Subcutaneous abdominal adipose tissue (tissue), 5 donors: ENCODE measurements at regions not wholly inside any gene's neighbourhood (a gene's known extent, or its start where the extent isn't known, plus 50 kb on each side); places are given as distances from the start of the nearest gene placed in this dataset.

Experiments used
- H3K27ac ChIP-seq: one replicate; pipeline ENCODE4 v1.7.0; 2013; ENCODE audit warnings: low read depth, mild to moderate bottlenecking, inconsistent platforms, low read length, moderate library complexity
- H3K27me3 ChIP-seq, 5 donors: one replicate each; pipeline ENCODE4 v1.7.0; 2013; ENCODE audit warnings: low read length in 5 of 5, inconsistent platforms in 1 of 5; ENCODE audit not compliant: control insufficient read depth in 5 of 5, insufficient read depth in 4 of 5
- H3K36me3 ChIP-seq, 5 donors: one replicate each; pipeline ENCODE4 v1.7.0; 2013; ENCODE audit warnings: low read length in 5 of 5; ENCODE audit not compliant: control insufficient read depth in 5 of 5, insufficient read depth in 5 of 5
- H3K4me1 ChIP-seq, 5 donors: one replicate each; pipeline ENCODE4 v1.7.0; 2013; ENCODE audit warnings: low read length in 5 of 5, mild to moderate bottlenecking in 3 of 5, moderate library complexity in 1 of 5; ENCODE audit not compliant: control insufficient read depth in 5 of 5, insufficient read depth in 5 of 5
- H3K4me3 ChIP-seq, 5 donors: one replicate each; pipeline ENCODE4 v1.7.0; 2013; ENCODE audit warnings: low read length in 5 of 5, low read depth in 1 of 5
- H3K9ac ChIP-seq, 5 donors: one replicate each; pipeline ENCODE4 v1.7.0; 2013; ENCODE audit warnings: low read length in 5 of 5, mild to moderate bottlenecking in 4 of 5, moderate library complexity in 3 of 5
- H3K9me3 ChIP-seq, 5 donors: one replicate each; pipeline ENCODE4 v1.7.0; 2013; ENCODE audit warnings: low read length in 5 of 5; ENCODE audit not compliant: control insufficient read depth in 5 of 5
- donor health status: healthy.
- donor health status: healthy.
- donor health status: healthy.
- donor health status: healthy.
- donor health status: healthy.

DNA sequence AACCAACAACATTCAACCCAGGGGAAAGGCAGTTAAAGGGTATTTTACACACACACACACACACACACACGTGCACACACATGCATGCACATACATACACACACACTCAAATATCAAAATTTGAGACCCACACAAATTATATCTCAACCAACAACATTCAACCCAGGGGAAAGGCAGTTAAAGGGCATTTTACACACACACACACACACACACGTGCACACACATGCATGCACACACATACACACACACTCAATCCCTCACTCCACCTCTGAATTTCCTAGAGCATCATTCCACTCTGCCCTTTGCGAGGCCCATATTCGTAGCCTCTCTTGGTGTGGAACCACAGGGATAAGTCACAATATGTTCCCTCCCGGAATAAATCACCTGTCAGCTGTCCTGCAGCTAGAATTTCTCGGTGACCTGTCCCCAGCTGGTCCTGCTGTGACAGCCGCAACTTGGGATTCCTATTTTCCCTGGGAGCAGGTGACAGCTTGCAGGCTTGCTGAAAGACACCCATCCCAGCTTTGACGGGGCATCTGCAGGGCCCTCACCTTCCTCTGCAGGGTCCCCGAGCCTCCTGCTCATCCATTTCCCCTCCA is 122.7 kb downstream of the PSMG1 start:
- H3K27me3 ChIP-seq = peaks cover 0 to 2% (median 0%) of the 10 kb centered on the region in 5 donors
- no peaks in the 10 kb centered on the region for H3K36me3 ChIP-seq
- no peak overlapping the region for H3K4me3 ChIP-seq
- H3K9me3 ChIP-seq = peaks cover 0 to 7% (median 5%) of the 10 kb centered on the region in 5 donors
- peaks cover 0 to 12% (median 3%) of the 10 kb centered on the region in 5 donors for H3K4me1 ChIP-seq
- H3K9ac ChIP-seq = no peak overlapping the region
- H3K27ac ChIP-seq = no peak overlapping the region

DNA sequence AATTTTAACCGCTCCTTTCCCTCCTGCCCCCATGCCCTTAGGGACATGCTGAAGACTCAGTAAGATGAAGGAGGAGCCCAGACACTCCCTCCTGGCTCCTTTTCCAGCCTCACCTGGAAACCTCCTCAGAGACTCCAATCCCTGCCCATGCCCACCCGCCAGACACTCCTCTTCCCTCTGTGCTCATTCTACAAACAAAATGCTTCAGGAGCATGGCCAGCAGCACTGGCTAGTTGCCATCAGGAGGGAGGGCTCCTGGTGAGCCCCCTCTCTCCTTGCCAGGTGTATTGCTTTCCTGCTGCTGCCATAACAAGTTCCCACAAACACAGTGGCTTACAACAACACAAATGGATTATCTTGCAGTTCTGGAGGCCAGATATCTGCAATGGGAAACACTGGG is 126.1 kb downstream of the PSMG1 start:
- H3K27me3 ChIP-seq = peaks cover 0 to 5% (median 0%) of the 10 kb centered on the region in 5 donors
- H3K36me3 ChIP-seq = no peaks in the 10 kb centered on the region
- H3K27ac ChIP-seq = no peak overlapping the region
- H3K4me1 ChIP-seq = peaks cover 0 to 23% (median 7%) of the 10 kb centered on the region in 5 donors
- no peak overlapping the region for H3K4me3 ChIP-seq
- H3K9ac ChIP-seq = no peak overlapping the region
- no peaks in the 10 kb centered on the region for H3K9me3 ChIP-seq

DNA sequence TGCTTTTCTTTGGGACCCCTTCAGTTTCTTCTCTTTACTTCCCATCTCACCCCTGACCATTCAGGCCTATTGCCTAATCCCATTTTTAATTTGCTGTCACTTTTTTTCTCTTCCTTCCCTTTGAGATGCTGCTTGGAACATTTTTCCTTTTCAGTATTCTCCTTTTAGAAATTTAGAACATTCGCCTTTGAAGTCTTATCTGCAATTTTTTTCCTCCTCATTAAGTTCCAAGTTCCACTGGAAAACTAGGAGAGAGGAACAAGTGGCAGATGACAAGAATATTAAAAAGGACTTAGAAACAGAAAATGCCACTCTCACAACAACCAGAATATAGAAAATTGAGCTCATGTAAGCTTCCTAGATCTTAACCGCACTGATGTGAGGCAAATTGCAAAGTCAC is 126.6 kb downstream of the PSMG1 start:
- Histone ChIP-seq H3K27ac (no peak overlapping the region), H3K4me1 (peaks cover 0 to 23% (median 7%) of the 10 kb centered on the region in 5 donors), H3K9ac (no peak overlapping the region), H3K4me3 (no peak overlapping the region), H3K9me3 (no peaks in the 10 kb centered on the region), H3K36me3 (no peaks in the 10 kb centered on the region), H3K27me3 (peaks cover 0 to 5% (median 0%) of the 10 kb centered on the region in 5 donors)

DNA sequence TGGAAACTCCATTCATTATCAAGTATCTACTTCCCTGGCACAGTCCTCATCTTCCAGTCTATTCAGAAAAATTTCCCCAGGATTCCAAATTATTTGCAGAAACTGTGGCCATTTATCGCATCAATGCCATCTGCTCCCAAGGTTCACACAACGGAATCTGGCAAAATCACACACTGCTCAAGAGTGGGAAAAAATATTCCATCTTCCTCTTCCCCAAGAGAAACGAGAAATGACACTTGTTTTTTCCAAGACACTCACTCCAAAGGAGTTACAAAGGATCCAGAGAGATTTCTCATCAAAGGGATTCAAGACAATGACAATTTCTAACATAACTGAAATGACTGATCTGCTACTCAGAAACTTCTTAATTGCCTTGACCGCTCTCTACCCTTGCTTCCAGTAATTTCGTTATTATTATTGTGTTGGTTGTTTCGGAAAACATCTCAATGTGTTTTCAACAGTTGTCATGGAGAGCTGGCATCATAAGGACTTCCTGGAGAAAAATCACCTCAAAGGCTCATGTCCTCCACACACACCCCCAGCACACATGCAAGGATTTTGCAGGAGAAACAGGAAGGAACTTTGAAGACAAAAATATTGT is 128.0 kb downstream of the PSMG1 start:
- Histone ChIP-seq H3K9ac (peak overlapping the region in 1 of 5 donors; percentile 16), H3K27ac (peak overlapping the region; percentile 58)

DNA sequence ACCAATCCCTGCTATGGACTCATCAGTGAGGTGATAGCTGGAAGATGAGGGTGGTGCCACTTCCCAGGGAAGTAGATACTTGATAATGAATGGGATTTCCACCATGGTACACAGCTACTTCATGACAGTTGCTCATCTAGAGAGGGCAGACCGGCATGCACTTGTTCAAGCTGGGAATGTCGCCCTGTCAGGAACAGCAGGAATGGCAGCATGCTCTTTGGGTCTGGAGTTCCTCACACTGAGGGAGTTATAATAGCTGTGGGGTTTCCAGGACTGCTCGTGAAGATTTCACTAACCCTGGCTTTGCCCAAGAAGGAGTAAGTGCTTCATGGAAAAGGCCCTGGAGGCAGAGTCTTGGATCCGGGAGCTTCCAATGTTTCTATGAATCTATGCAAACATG is 129.2 kb downstream of the PSMG1 start:
- H3K9me3 ChIP-seq = no peaks in the 10 kb centered on the region
- no peak overlapping the region for H3K4me3 ChIP-seq
- peaks cover 0 to 23% (median 10%) of the 10 kb centered on the region in 5 donors for H3K4me1 ChIP-seq
- peaks cover 0 to 5% (median 0%) of the 10 kb centered on the region in 5 donors for H3K27me3 ChIP-seq
- H3K9ac ChIP-seq = no peak overlapping the region
- H3K36me3 ChIP-seq = no peaks in the 10 kb centered on the region
- H3K27ac ChIP-seq = peak overlapping the region; percentile 58

More for the DNA sequence above, 128.0 kb downstream of the PSMG1 start:
- Histone ChIP-seq H3K4me1 (peaks cover 0 to 23% (median 10%) of the 10 kb centered on the region in 5 donors), H3K9me3 (no peaks in the 10 kb centered on the region), H3K36me3 (no peaks in the 10 kb centered on the region), H3K4me3 (no peak overlapping the region), H3K27me3 (peaks cover 0 to 5% (median 0%) of the 10 kb centered on the region in 5 donors)

DNA sequence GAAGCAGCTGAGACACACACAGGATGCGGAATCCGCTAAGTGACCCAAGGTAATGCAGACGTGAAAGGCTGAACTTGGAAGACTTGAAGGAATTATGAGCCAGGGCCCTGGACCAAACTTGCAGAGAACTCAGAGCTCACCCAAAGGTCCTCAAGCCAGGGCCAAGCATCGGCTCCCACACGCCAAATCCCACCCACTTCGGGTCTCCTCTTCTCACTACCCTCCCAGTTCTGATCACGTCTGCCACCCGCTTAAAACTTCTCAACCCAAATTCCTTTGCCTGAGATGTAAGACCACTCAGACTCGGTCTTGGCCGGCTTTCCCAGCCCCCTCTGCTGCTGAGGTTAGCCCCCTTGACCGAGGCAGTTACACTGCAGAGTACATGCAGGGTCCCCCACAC is 130.1 kb downstream of the PSMG1 start:
- Histone ChIP-seq H3K4me3 (no peak overlapping the region), H3K9me3 (no peaks in the 10 kb centered on the region), H3K9ac (no peak overlapping the region), H3K36me3 (no peaks in the 10 kb centered on the region), H3K27me3 (peaks cover 0 to 5% (median 0%) of the 10 kb centered on the region in 5 donors), H3K4me1 (peaks cover 0 to 23% (median 10%) of the 10 kb centered on the region in 5 donors), H3K27ac (no peak overlapping the region)

DNA sequence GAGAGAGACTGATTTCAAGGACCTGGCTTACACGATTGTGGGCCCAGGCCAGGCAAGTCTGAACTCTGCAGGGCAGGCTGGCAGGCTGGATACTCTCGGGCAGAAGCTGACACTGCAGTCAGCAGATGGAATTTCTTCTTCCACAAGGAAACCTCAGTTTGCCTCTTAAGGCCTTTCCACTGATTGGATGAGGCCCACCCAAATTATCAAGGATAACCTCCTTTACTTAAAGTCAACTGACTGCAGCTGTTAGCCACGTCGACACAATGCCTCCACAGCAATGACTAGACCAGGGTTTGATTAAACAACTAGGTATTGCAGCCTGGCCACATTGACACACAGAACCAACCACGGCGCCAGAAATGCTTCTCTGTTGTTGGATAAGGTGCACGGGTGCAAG is 130.5 kb downstream of the PSMG1 start:
- Histone ChIP-seq H3K36me3 (no peaks in the 10 kb centered on the region), H3K9ac (no peak overlapping the region), H3K27me3 (peaks cover 0 to 5% (median 0%) of the 10 kb centered on the region in 5 donors), H3K27ac (no peak overlapping the region), H3K9me3 (no peaks in the 10 kb centered on the region), H3K4me1 (peaks cover 0 to 23% (median 10%) of the 10 kb centered on the region in 5 donors), H3K4me3 (no peak overlapping the region)

DNA sequence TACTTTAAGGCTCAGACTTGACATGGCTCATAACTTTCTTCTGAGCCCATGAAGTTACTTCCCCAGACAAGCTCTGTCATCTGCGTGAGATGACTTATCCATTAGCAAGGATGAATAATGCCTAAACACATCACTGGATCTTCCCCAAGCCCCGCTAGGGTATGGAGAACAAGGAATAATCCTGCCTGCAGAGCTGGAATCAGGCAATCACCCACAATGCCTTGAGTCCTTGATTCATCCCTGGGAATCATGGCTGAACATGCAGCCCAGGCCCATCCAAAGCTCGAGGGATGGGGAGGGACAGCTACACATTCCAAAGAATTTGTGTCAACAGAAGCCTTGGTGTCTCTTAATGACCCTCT is 131.7 kb downstream of the PSMG1 start:
- Histone ChIP-seq H3K9ac (no peak overlapping the region), H3K27ac (no peak overlapping the region), H3K4me3 (no peak overlapping the region), H3K9me3 (no peaks in the 10 kb centered on the region), H3K36me3 (no peaks in the 10 kb centered on the region), H3K27me3 (peaks cover 0 to 5% (median 0%) of the 10 kb centered on the region in 5 donors), H3K4me1 (peaks cover 0 to 29% (median 10%) of the 10 kb centered on the region in 5 donors)

DNA sequence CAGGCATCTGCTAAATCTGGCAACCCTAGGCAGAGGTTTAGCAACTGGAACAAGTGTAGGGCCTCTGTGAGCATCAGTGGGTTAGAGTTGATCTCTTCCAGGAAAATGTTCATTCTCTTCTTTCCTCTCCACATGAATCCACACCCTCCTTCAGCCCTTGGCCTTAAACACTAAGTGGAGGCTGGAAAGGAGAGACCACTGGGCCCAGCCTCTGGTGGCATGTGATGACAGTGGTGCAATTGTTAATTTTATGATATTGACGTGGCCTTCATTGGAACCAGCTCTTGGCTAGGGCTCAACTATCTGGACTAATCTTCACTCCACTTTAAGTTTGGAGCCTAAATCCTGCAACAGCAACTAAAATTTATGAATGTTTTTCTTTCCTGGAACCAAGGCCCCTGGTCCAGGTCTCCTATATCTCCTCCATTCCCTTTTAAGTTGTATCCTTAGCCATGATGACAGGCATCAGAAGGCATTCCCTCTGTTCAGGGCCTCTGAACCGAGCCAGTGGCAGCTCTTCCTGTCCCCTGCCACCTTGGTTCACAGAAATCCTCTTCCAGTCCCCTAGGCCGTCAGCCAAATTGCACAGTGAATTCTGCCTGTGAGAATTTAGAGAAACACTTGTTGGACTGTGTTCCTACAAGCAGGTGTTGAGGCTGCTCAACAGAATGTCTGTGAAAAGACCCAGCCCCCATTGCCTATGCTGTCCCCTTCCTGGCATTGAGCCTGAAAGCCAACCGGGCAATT is 132.2 kb downstream of the PSMG1 start:
- Histone ChIP-seq H3K4me3 (no peak overlapping the region), H3K27me3 (peaks cover 0 to 5% (median 0%) of the 10 kb centered on the region in 5 donors), H3K9me3 (no peaks in the 10 kb centered on the region), H3K4me1 (peaks cover 0 to 27% (median 10%) of the 10 kb centered on the region in 5 donors), H3K9ac (no peak overlapping the region), H3K27ac (no peak overlapping the region), H3K36me3 (no peaks in the 10 kb centered on the region)

DNA sequence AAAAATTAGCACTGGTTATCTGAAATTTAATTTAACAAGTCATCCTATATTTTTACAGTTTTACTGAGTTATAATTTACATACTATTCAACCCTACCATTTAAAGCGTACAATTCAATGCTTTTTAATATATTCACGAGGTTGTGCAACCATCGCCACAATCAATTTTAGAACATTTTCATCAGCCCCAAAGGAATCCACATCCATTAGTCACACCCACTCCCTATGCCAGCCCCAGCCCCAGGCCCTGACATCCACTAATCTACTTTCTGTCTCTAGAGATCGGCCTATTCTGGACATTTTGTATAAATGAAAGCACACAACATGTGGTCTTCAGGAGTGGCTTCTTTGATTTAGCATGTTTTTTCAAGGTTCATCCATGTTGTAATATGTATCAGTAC is 134.7 kb downstream of the PSMG1 start:
- no peaks in the 10 kb centered on the region for H3K36me3 ChIP-seq
- no peaks in the 10 kb centered on the region for H3K9me3 ChIP-seq
- H3K9ac ChIP-seq = no peak overlapping the region
- H3K4me3 ChIP-seq = no peak overlapping the region
- no peak overlapping the region for H3K27ac ChIP-seq
- H3K27me3 ChIP-seq = no peaks in the 10 kb centered on the region
- H3K4me1 ChIP-seq = peaks cover 0 to 12% (median 3%) of the 10 kb centered on the region in 5 donors
